A204.1 (cell line): ENCODE measurements at regions not wholly inside any gene's neighbourhood (a gene's known extent, or its start where the extent isn't known, plus 50 kb on each side); places are given as distances from the start of the nearest gene placed in this dataset.

Experiments used
- FAIRE-seq: peaks from 2 replicates; lab custom pipeline; 2012; peaks lifted over from hg19 to GRCh38; lab: Jason Lieb, UNC

DNA sequence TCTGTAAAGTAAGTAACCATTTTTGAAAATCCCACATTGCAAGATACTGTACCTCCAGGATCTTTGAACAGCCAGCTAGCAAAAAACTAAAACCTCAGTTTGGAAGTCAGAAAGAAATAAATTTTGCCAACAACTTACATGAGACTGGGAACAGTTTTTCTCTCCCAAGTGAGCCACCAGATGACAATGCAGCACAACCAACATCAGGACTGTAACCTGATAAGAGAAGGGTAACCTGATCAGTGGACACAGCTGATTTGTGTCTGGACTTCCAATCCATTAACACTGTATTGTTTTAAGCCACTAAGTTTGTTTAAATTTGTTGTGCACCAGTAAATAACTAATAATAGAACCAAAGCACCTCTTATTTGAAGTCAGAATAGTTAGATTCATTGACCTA, 923.3 kb downstream of the FAT4 start:
- no peak for FAIRE-seq

DNA sequence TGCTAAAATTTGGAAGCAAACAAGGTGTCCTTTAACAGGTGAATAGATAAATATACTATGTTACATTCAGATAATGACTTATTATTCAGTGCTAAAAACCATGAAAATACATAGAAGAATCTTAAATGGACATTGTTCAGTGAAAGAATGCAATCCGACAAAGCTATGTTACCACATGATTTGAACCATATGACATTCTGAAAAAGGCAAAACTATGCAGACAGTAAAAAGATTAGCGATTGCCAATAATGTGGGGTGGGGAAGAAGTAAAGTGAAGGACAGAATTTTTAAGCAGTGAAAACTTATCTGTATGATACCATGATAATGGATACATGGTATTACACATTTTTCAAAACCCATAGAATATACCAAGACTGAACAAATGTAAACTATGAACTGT, 926.9 kb downstream of the FAT4 start:
- no peak for FAIRE-seq

DNA sequence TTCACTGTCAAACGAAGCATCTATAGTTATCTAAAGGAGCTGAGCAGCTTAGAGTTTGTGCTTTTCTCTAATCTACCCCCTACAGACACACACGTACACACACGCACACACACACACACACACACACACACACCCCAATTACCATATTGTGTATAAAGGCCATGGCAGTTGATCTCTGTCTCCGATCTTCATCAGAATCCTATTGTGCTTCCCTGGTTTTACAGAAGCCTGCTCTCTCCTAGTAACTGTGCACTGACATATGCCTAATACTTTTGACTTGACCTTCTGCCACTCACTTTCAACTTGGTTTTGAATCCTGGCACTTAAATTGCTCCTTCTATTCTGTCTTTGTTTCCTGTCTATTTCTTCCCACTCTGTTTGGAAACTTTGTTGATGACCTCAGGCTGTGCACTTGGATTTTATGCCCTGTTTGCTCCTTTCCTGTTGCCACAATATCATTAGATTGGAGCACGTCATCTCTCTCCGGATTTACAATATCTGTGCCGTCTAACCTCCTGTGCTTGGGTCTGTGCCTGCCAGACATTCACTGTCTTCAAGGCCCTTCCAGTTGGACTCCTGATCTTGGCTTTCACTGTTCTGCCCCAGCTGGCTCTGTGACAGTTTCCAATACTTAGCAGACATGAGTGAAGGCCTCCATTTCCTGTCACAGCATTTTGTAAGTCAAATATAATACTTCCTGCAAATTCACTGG, 928.1 kb downstream of the FAT4 start:
- FAIRE-seq = no peak

DNA sequence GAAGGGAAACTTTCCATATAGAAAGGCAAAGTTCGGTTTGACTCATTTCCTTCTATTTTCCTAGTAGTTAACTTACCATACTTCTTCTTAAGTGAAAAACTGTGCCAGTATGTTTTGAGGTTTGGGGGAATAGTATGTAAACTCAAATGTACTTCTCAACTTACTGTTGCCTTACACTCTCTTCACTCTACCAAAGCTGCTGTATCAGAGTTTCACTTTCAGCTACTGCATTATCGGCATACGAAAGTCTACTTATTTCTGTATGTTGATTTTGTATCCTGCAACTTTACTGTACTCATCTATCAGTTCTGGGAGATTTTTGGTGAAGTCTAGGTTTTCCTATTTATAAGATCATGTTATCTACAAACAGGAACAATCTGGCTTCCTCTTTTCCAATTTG, 932.7 kb downstream of the FAT4 start:
- FAIRE-seq = no peak

DNA sequence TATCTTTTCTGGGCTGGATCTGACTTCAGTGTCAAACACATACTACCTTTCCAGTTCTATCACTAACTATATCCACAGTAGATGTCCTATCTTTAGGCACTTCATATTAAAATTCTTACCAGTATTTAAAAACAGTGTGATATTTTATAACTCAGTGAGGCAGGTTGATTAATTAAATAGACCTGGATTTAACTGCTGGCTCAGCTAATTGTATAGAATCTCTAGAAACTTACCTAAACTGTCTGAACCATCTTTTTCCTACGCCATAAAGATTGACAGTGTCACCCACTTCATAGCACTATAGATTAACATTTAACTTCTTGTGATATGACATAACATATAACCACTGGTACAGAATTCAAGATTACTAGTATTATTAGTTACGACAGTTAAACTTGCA, 935.3 kb downstream of the FAT4 start:
- no peak for FAIRE-seq

DNA sequence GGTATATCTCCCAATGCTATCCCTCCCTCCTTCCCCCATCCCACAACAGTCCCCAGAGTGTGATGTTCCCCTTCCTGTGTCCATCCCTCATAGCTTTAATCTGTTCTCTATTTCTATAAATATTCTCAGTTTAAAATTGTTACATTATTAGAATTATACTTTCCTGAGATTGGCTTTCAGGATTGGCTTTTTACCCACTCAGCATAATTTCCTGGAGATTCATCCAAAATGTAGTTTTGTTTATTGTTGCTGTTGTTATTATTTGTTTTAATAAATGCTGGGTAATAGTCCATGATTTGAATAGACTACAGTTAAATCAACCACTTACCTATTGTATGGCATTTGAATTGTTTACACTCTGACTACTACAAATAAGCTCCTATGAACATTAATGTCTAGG, 936.4 kb downstream of the FAT4 start:
- no peak for FAIRE-seq

DNA sequence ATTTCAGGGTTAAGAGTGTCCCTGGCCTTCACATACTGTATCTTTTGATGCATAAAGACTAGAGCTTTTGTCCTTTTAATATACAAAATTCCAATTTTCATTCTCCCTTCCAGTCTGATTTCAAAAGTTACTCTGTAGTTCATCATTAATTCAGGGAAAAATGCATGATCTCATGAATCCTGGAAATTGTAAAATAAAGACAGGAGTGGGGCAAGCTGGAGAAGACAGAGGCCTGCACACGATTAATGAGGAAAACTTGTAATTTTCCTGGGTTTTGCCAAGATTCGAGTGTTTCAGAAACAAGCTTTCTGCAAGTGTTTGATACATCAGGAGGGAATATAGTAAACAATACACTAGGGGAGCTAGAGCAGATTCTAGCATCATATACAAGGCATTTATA, 947.9 kb downstream of the FAT4 start:
- FAIRE-seq = no peak

DNA sequence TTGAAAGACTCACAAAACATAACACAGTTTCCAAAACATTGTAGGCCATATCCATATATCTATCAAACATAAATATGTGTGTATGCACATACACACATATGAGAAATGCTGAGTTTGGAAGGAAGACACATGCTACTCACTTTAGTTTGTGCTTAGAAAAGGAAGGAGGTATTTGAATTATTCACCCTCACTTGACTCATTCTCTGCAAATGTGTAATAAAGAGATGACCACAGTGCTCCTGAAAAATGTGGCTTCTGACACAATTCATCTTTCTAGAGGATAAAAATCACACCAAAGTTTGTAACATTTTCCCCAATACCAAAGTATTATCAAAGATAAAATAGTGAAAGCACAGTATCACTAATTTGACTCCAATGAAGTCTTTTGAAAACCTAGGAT, 950.1 kb downstream of the FAT4 start:
- no peak for FAIRE-seq

DNA sequence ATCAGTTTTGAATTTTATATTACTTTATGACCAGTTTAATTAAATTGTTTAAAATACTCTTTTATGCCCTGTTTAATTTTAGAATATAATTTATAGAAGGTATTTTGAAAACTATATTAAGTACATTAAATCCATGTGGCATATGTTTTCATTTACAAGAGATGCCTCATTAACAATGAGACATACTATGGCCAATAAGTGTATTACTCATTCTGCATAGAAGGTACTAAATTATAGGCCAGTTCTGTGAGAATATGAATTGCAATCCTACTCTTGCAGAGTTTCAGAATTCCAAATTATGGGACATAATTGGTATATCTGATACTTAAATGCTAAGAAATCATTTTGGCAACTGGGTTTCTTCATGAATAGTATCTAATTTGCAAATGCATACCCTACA, 951.1 kb downstream of the FAT4 start:
- peak; percentile 63 for FAIRE-seq

DNA sequence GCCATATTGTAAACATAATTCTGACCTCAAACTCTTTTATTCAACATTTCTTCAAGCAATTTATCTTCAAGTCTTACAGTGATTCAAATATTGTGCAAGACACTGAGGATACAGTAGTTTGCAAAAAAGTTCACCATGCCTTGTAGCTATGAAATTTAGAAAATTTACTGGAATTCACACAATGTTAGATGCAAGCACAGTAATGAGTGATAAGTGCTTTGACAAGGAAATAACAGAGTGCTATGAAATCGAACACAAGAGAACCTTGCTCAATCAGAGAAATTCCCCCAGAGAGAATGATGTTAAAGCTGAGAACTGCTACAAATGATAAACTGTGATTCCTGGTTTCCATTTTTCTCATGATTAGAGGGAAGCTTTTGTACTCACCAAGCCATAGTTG, 952.9 kb downstream of the FAT4 start:
- FAIRE-seq = no peak

DNA sequence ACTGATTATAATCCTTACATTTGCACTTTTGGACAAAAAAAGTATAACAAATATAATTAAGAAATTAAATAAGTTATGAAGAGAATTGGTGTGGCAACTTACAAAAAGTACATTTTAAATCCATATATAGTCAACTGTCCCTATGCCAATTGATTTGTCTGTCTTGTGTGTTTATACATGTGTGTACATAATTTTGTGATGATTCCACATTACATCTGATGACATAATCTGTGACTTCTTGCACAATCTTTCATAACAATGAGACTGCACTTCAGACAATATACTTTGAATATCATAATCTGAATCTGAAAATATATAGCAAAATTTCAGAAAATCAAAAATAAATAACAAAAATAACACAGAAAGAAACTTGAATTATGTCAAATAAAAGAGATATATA, 953.4 kb downstream of the FAT4 start:
- no peak for FAIRE-seq

DNA sequence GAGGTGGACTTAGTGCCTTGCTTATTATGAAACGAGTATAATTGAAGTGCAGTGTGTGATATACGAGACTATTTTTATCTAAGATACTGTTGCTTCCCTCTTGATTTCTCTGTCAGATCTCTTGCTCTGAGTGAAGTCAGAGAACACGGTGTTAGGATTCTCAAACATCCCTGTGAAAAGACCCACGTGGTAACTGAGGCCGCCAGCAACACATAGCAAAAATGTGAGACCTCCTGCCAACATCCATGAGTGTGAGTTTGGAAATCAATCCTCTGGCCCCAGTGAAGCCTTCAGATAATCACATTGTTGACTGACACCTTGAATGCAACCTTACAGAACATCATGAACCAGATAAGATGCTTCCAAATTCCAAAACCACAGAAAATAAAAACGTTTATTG, 954.4 kb downstream of the FAT4 start:
- FAIRE-seq = no peak

DNA sequence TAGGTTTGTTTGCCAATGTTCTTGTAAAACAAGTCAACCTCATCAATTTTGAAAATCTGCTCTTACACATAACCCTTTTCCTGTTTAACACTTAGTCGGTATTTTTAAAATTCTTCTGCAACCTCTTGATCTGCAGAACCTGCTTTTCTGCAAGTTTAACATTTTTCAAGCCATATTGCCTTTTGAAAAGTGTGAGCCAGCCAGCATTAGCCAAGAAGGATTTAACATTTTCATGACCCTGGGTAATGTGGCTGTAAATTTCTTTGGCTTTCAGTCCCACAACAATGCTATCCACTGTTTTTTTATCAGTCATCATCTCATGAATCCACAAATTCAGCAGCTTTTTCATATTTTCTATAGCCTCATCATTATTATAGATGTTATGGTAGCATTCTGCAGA, 956.5 kb downstream of the FAT4 start:
- no peak for FAIRE-seq

DNA sequence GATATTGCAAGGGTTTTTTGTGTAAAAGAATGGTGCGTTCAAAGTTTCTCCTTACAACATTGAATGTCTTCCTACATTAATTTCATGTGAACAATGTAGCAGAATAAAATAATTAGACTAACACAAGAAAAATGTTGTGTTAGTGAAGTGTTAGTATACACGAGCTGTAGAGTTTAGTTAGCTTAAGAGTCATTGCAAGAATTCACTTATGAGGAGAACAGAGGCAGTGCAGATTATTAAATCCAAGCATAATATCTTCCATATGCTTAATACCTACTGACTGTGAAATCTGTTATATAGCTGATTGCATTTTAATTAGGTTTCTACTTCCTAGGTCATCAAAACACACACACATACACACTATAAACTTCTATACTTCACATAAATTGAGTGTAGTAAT, 959.0 kb downstream of the FAT4 start:
- no peak for FAIRE-seq

DNA sequence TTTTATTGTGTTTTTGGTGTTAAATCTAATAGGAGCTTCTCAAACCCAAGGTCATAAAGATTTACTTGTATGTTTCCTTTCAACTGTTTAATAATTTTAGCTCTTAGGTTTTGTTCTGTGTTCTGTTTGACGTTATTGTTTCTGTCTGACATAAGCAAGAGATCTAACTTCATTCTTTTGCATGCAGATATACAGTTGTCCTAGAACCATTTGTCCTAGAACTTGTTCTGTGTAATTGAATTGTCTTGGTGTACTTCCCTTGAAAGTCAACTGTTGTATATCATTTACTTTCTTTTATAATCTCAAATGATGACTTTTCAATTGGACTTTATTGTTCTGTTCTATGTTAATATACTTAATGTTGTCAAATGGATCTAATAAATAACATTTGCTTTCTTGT, 977.1 kb downstream of the FAT4 start:
- no peak for FAIRE-seq

DNA sequence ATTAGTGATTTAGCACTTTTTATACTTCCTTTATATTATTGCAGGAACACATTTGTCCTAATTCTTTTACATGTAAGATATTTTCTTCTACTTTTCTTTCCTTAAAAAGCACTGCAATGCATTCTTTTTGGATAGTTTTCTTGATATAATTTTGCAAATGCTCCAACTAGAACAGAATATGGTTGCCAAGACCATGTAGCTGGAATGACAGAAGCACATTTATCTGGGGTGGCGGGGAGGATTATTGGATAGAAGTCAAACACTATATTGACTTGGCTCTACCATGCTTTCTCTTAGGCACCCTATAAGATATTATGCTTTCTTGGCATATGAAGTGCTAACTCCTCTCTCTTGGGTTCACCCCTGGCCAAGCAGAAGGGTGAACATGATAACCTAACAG, 983.5 kb downstream of the FAT4 start:
- no peak for FAIRE-seq

DNA sequence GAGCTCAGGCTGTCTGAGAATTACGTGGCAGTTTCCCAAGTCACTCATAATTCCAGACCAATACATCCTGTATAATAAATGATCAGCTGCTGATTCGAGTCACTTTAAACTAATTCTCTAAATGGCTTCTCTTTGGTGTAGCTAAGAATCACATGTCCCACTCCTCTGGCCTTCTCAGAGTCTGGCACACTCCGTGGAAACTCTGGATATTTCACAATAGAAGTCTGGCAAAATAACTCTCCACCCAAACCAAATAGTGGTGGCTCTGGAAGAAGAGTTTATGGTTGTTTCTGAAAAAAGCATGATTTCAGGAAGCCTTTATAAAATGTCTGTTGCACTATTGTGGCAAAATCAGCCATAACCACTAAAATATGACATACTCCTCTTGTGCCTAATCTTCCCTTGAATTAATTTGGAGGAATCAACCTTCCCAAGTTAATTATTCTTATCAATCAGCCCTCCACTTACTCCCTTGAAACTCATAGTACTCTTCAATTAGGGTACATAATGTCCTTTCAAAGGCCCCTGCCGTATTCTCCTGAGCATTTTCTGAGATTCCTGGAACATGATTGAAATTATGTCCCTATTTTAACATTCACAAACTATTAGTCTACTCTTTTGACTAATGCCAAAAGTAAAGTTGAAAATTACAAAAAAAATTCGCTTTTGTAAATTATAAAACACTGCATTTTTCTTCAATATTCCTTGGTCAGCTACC, 991.6 kb downstream of the FAT4 start:
- FAIRE-seq = no peak

DNA sequence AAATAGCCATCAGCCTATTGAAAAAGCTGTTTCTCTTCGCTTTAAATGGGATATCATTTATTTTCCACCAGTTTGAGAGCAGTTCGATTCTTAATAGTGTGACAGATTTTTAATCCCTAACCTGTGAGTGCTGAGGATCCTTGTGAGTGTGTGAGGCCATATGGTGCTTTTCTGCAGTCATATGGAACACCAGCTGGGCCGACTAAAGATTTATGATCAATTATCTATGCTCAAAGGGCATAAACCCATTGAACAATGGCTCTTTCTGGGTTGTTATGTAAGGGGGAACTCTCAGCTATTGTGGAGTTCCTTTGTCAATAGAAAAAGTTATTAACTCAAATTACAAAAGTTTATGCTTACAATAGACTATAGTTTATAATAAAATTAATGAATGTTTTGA, 1003.6 kb downstream of the FAT4 start:
- FAIRE-seq = no peak

DNA sequence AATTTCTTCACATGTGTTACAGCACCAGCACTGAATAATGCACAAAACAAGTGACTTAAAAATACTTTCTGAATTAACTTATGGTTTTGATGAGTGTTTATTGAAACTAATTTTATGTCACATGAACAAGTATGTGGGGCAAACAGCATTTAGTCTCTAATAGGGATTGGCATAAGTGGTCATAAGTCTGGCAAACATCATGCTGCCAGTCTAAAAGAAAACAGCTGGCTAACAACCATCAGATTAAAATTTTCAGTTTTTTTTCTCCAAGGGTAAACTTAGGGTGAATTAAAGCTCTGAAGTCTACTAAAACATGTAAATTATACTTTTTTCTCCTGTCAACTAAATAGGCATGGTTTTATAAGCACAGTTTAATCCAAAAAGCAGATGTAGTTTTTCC, 1014.2 kb downstream of the FAT4 start:
- FAIRE-seq = no peak

DNA sequence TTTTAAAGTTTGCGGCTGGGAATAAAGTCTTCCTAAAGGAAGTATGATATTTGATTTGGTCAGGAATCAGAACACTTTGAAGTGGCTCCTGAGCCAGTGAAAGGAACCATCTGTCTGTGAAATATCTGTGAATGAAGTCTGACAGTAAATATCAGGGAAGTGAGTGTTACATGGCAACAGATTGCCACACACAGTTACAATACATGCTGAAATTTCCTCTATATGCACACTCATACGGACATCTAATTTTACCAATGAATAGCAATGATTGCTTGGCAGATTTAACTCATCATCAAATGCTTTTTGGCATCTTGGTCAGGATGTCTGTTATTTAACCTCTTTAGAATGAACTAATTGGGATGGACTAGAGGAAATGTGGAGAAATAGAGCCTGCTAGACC, 1023.8 kb downstream of the FAT4 start:
- FAIRE-seq = no peak

DNA sequence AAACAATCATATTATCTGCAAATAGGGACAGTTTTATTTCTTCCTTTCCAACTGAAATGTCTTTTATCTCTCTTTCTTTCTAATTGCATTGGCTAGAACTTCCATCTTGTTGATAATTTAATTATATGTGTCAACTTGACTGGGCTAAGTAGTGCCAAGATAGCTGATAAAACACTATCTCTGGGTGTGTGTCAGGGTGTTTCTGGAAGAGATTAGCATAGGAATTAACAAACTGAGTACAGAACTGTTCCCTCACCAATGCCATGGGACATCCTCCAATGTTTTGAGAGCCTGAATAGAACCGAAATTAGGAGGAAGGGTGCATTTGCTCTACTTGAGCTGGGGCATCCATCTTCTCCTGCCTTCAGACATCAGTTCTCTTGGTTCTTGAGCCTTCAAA, 1027.2 kb downstream of the FAT4 start:
- no peak for FAIRE-seq

DNA sequence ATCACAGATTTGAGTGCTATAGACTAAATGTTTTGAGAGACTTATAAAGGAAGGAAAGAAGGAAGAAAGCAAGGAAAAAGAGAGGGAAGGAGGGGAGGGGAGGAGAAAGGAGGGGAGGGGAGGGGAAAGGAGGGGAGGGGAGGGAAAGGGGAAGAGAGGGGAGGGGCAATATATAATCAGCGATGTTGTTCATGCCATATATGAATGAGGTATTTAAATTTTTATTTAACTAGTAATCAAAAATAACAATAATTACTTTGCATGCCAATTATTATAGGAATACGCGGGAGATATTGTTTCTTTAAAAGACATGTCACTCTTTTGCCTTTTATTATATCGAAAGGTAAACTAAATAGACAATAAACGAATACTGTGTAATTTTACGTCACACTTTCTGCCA, 1029.7 kb downstream of the FAT4 start:
- no peak for FAIRE-seq

DNA sequence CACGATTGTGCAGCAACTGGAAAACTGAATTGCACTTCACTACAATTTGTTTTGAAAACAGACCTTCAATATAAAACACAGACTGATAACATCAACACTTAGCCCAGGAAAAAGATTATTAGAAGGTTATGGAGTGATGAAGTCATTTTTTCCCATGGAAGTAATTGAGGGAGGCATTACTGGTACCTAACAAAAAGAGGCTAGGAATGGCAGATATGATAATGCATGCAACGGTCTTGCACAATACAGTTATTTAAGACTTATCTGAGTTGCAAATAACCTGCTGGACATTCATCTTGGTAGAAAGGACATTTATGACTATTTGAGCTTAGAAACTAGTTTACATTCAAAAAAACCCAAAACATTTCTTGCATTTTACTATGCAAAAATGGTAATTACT, 1031.9 kb downstream of the FAT4 start:
- FAIRE-seq = no peak

DNA sequence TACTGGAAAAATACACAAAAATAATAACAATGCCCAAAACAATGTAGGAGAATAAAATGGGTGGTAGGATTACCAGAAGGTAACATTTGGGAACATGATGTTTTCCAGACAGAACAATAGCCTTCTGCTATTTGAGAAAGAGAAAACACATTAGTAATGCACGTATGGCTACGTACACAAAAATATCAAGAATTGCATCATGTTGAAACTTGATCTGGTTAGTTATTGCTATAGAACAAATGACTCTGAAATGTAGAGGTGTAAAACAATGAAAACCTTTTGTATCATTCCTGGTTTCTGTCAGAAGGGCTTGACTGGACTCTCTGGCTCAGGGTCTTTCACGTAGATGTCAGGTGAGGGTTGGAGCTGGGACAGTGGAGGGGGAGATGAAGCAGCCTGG, 1040.0 kb downstream of the FAT4 start:
- no peak for FAIRE-seq
